ENCODE measurements at regions not wholly inside any gene's neighbourhood (a gene's known extent, or its start where the extent isn't known, plus 50 kb on each side); places are given as distances from the start of the nearest gene placed in this dataset.

DNA sequence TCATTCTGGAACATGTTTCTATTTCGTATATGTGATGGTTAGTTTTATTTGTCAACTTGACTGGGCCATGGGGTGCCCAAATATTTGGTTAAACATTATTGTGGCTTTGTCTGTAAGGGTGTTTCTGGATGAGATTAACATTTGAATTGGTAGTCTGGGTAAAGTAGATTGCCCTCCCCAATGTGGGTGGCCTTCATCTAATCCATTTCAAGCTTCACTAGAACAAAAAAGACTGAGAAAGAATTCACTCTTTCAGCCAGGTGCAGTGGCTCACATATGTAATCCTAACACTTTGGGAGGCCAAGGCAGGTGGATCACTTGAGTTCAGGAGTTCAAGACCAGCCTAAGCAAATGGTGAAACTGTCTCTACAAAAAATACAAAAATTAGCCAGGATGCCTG lies 55.7 kb upstream of the TANC1 start:
- H3K4me3 ChIP-seq (ENCODE audit: low read length): no peak overlapping the region
- H3K9ac ChIP-seq (ENCODE audit: low read length): no peak overlapping the region
- no peak overlapping the region for H3K27ac ChIP-seq (ENCODE audit: low read depth, low read length)
- H3K27me3 ChIP-seq (ENCODE audit: control insufficient read depth, insufficient read depth, low read length): no peaks in the 10 kb centered on the region
- no peaks in the 10 kb centered on the region for H3K36me3 ChIP-seq (ENCODE audit: control insufficient read depth, insufficient read depth, low read length)
- no peaks in the 10 kb centered on the region for H3K4me1 ChIP-seq (ENCODE audit: control insufficient read depth, insufficient read depth, low read length)

DNA sequence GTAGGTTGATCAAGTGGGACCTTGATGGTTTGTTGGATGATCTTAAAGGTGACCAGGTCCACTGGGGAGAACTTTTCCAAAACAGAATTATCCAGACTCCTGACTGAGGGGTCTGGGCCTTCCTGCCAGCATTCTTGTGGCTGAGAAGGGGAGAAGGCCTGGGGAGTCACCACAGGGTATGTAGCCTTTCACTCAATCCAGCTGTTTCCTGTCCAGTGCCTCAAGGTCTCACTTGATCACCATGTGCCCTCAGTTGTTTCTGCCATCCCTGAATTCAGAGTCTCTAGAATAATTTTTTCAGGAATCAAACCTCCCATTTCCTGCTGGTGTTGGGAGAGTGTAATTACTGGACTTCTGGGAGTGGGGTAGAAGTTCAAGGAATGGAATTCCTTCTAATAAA lies 54.4 kb upstream of the TANC1 start:
- no peak overlapping the region for H3K9ac ChIP-seq (ENCODE audit: low read length)
- no peak overlapping the region for H3K4me3 ChIP-seq (ENCODE audit: low read length)
- no peaks in the 10 kb centered on the region for H3K27me3 ChIP-seq (ENCODE audit: control insufficient read depth, insufficient read depth, low read length)
- no peaks in the 10 kb centered on the region for H3K4me1 ChIP-seq (ENCODE audit: control insufficient read depth, insufficient read depth, low read length)
- H3K36me3 ChIP-seq (ENCODE audit: control insufficient read depth, insufficient read depth, low read length): no peaks in the 10 kb centered on the region
- no peak overlapping the region for H3K27ac ChIP-seq (ENCODE audit: low read depth, low read length)

DNA sequence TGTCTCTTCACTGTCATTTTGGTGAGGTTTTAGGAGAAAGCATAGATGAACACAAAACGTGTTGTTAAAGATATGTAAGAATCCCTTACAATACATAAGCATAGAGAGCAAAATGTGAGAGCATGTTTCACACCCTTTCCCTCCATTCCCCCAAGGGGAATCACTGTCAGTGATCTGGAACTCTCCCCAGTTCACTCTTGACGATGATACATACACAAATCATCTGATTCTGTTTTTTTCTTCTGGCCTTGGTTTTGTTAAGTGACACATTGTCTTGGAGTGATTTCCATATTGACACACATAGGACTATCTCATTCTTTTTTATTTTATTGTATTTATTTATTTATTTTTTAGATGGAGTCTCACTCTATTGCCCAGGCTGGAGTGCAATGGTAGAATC lies 53.7 kb upstream of the TANC1 start:
- Histone ChIP-seq H3K27ac (ENCODE audit: low read depth, low read length) (no peak overlapping the region), H3K4me1 (ENCODE audit: control insufficient read depth, insufficient read depth, low read length) (no peaks in the 10 kb centered on the region), H3K36me3 (ENCODE audit: control insufficient read depth, insufficient read depth, low read length) (no peaks in the 10 kb centered on the region)

DNA sequence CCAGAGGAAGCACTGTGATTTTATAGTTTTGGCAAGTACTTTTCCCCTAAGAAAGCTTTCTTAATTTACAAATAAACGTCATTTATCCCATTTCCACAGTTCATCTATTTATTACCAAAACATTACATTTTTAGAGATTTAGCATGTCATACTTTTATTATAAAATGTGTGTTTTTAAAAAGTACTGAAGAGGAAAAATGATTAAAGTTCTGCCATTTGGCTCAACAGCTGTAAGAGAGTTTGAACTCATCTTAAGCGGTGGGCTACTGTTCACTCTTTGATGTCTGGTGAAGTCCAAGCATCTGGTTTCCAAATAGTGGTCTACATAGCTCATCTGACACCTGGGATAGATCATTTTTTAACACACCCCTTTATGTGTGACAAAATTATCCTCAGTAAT lies 51.3 kb upstream of the TANC1 start:
- Histone ChIP-seq H3K9ac (ENCODE audit: low read length) (no peak overlapping the region), H3K27me3 (ENCODE audit: control insufficient read depth, insufficient read depth, low read length) (no peaks in the 10 kb centered on the region), H3K4me3 (ENCODE audit: low read length) (no peak overlapping the region), H3K27ac (ENCODE audit: low read depth, low read length) (no peak overlapping the region), H3K36me3 (ENCODE audit: control insufficient read depth, insufficient read depth, low read length) (no peaks in the 10 kb centered on the region), H3K4me1 (ENCODE audit: control insufficient read depth, insufficient read depth, low read length) (no peaks in the 10 kb centered on the region)

More for the DNA sequence above, 53.7 kb upstream of the TANC1 start:
- Histone ChIP-seq H3K4me3 (ENCODE audit: low read length) (no peak overlapping the region), H3K9ac (ENCODE audit: low read length) (no peak overlapping the region), H3K27me3 (ENCODE audit: control insufficient read depth, insufficient read depth, low read length) (no peaks in the 10 kb centered on the region)

DNA sequence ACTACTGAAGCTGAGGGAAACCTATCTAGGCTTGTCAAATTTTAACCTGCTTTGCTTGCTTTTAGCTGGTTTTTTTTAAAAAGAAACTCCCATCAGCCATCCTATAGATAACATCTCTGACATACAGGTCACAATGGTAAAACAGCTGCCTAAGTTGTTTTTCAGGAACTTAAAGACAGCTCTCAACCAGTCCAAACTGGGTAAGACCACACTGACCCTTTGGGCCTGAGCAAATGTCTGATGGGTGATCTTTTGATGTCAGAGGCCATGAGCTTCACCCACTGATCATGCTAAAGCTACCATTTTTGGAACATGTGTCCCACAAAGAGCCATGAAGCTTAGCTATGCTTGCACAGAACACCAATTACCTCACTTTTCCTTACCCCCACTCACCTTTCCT lies 50.0 kb upstream of the TANC1 start:
- Histone ChIP-seq H3K36me3 (ENCODE audit: control insufficient read depth, insufficient read depth, low read length) (no peaks in the 10 kb centered on the region), H3K27me3 (ENCODE audit: control insufficient read depth, insufficient read depth, low read length) (no peaks in the 10 kb centered on the region), H3K4me3 (ENCODE audit: low read length) (no peak overlapping the region), H3K27ac (ENCODE audit: low read depth, low read length) (no peak overlapping the region), H3K9ac (ENCODE audit: low read length) (no peak overlapping the region), H3K4me1 (ENCODE audit: control insufficient read depth, insufficient read depth, low read length) (no peaks in the 10 kb centered on the region)

All from rectal smooth muscle tissue (tissue), 1 donor.